ENCODE measurements at regions not wholly inside any gene's neighbourhood (a gene's known extent, or its start where the extent isn't known, plus 50 kb on each side); places are given as distances from the start of the nearest gene placed in this dataset.

DNA sequence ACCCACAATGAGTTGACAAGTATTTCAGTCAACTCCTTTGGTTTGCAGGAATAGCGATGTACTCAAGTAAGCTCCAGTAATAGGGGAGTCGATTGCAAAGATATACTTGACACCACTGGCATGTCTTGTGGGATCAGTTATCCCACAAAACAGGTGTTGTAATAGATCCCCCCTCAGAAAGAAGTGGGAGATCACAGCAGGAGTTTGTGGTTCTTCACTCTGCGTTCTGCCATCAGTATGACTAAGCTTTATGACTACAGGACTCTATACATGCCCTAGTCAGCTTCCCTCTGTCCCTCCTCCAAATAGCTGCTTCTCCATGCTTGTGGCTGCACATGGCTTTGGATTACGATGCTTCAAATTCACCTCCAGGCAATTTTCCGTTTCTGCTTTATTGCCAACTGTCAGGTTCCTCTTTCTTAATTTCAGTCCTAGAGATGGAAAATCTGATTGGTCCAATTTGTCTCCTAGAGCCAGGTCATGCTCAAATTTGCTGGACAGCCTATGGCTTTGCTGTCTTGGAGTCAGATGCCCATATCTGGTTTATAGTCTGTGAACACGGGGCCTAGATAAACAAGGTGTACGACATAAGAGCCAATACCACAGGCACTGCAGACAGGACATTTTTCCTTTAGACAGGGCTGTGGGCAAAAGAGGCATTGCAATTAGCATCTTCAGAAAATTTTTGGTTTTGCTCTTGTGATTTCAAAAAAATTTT is 221.7 kb downstream of the PAX3 start:
- no peaks in the 10 kb centered on the region for H3K4me1 ChIP-seq (ENCODE audit: control insufficient read depth in 1 of 2, insufficient read depth in 2 of 2, low read length in 2 of 2)
- no peak overlapping the region for H3K4me3 ChIP-seq (replicated peaks in 1 of 3; ENCODE audit: low read depth in 2 of 3, low read length in 3 of 3)
- no peak overlapping the region for H3K9ac ChIP-seq (ENCODE audit: insufficient read depth, low read length, poor library complexity, severe bottlenecking)
- no peaks in the 10 kb centered on the region for H4K20me1 ChIP-seq (ENCODE audit: insufficient read depth, low read length)
- no peaks in the 10 kb centered on the region for H3K36me3 ChIP-seq (replicated peaks in 1 of 2; ENCODE audit: control insufficient read depth in 1 of 2, insufficient read depth in 2 of 2, low read length in 2 of 2)
- H3K27ac Mint-ChIP-seq = no peak overlapping the region
- H3K79me2 ChIP-seq (ENCODE audit: insufficient read depth, low read length) = no peaks in the 10 kb centered on the region
- intact Hi-C loops (cut with micrococcal nuclease) = no loop called here
- TF ChIP-seq CTCF (IDR thresholded peaks at IDR 0.05) = no peak
- no peaks in the 10 kb centered on the region for H3K36me3 Mint-ChIP-seq
- 61% methylated on average over 6 of the region's 7 CpGs for WGBS (ENCODE audit: insufficient coverage)
- no peak overlapping the region for H2AFZ ChIP-seq (ENCODE audit: insufficient read depth, low read depth, low read length, poor library complexity, severe bottlenecking)
- no peak for DNase-seq
- no peaks in the 10 kb centered on the region for H3K4me1 Mint-ChIP-seq
- no peak overlapping the region for H3K4me3 Mint-ChIP-seq
- H3K9me3 ChIP-seq (replicated peaks in 1 of 2; ENCODE audit: control insufficient read depth in 1 of 2, insufficient read depth in 1 of 2, low read length in 2 of 2) = no peaks in the 10 kb centered on the region
- peaks cover 0 to 5% (median 0%) of the 10 kb centered on the region in 3 donors for H3K27me3 Mint-ChIP-seq (ENCODE audit: low read depth in 3 of 3)
- H3K27ac ChIP-seq (ENCODE audit: low read depth in 1 of 2, low read length in 2 of 2) = no peak overlapping the region
- H3K4me2 ChIP-seq (replicated peaks; ENCODE audit: extremely low read depth, low read length, poor library complexity, severe bottlenecking) = no peak overlapping the region
- no peaks in the 10 kb centered on the region for H3K27me3 ChIP-seq (ENCODE audit: control insufficient read depth in 2 of 2, insufficient read depth in 2 of 2, low read length in 2 of 2)
- peaks cover 0 to 4% (median 0%) of the 10 kb centered on the region in 7 donors for H3K9me3 Mint-ChIP-seq

GRCh38 chr2:222074674-222075073 is 224.1 kb downstream of the PAX3 start:
- Histone ChIP-seq H3K4me1 (ENCODE audit: control insufficient read depth in 1 of 2, insufficient read depth in 2 of 2, low read length in 2 of 2) (no peaks in the 10 kb centered on the region), H3K79me2 (ENCODE audit: insufficient read depth, low read length) (no peaks in the 10 kb centered on the region), H4K20me1 (ENCODE audit: insufficient read depth, low read length) (no peaks in the 10 kb centered on the region), H3K36me3 (replicated peaks in 1 of 2; ENCODE audit: control insufficient read depth in 1 of 2, insufficient read depth in 2 of 2, low read length in 2 of 2) (no peaks in the 10 kb centered on the region), H3K9me3 (replicated peaks in 1 of 2; ENCODE audit: control insufficient read depth in 1 of 2, insufficient read depth in 1 of 2, low read length in 2 of 2) (no peaks in the 10 kb centered on the region), H2AFZ (ENCODE audit: insufficient read depth, low read depth, low read length, poor library complexity, severe bottlenecking) (no peak overlapping the region), H3K4me2 (replicated peaks; ENCODE audit: extremely low read depth, low read length, poor library complexity, severe bottlenecking) (no peak overlapping the region), H3K4me3 (replicated peaks in 1 of 3; ENCODE audit: low read depth in 2 of 3, low read length in 3 of 3) (no peak overlapping the region), H3K27ac (ENCODE audit: low read depth in 1 of 2, low read length in 2 of 2) (no peak overlapping the region), H3K27me3 (ENCODE audit: control insufficient read depth in 2 of 2, insufficient read depth in 2 of 2, low read length in 2 of 2) (no peaks in the 10 kb centered on the region), H3K9ac (ENCODE audit: insufficient read depth, low read length, poor library complexity, severe bottlenecking) (no peak overlapping the region)
- Mint-ChIP-seq H3K27me3 (ENCODE audit: low read depth in 3 of 3) (peaks cover 0 to 4% (median 0%) of the 10 kb centered on the region in 3 donors), H3K9me3 (peaks cover 0 to 4% (median 0%) of the 10 kb centered on the region in 7 donors), H3K4me1 (no peaks in the 10 kb centered on the region), H3K27ac (no peak overlapping the region), H3K4me3 (no peak overlapping the region), H3K36me3 (no peaks in the 10 kb centered on the region)
- TF ChIP-seq CTCF (IDR thresholded peaks at IDR 0.05) = no peak
- intact Hi-C loops (cut with micrococcal nuclease) = no loop called here
- DNase-seq = no peak
- 33% methylated on average over 1 of the region's 2 CpGs for WGBS (ENCODE audit: insufficient coverage)

Data from CD14-positive monocyte (primary cell).